Stimulated activated CD4-positive, alpha-beta T cell treated with anti-CD3 and anti-CD28 coated beads, Interleukin-1b, Interleukin-23, amount 100 ng/mL, for 48 hours (primary cell): ENCODE measurements at regions not wholly inside any gene's neighbourhood (a gene's known extent, or its start where the extent isn't known, plus 50 kb on each side); places are given as distances from the start of the nearest gene placed in this dataset.

ENCODE experiments used
- DNase-seq: peaks from one replicate; pipeline ENCODE4 v3.0.0-alpha.2; 2020

DNA sequence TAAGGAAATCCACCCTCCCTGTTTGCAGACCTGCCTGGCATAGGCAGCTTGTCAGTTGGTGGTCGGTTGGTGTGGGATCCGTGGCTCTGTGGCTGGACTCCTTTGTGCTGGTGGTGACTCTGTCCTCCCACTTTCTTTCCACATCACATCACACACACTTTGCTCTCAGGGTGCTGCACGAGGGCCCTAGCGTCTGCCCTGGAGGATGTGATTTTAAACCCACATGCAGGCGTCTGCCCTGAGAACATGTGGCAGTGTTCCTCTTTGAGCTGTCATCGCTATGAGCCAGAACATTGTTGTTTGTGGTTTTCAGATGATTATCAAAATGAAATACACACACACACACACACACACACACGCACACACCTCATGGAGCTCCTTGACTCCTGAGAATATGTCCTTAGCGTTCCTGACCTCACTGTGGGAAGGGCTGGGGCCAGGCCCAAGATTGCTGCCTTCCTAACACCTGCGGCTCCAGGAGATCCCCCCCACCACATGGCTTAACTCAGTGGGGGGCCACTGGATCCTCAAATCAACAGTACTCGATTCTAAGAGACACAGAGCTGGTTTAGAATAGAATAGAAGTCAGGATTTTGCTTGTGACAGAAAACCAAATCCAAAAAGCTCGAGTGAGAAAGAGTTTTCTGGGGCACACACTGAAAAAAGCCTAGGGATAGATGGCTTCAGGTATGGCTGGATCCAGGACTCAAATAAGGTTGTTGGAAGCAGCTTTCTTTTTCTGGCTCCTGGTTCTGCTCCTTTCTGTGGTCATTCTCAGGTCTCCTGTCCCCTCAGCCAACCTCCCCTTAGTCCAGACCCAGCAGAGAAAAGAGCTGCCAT is 54.8 kb downstream of the RTP5 start:
- no peak for DNase-seq

DNA sequence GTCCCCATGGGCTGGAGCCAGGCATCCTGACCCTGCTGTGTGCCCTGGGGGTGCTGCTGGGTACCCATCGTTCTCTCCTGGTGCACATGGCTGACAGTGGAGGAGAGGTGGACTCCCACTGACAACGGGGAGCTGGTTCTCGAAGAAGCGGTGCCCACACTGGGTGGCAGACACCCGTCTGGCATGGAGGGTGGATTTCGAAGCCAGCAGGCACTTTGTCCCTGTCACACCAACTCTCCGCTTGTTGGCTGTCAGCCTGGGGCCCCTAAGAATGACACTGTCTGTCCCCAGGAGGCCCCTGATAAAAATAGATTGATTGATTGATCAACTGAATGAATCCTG is 55.4 kb downstream of the RTP5 start:
- no peak for DNase-seq

DNA sequence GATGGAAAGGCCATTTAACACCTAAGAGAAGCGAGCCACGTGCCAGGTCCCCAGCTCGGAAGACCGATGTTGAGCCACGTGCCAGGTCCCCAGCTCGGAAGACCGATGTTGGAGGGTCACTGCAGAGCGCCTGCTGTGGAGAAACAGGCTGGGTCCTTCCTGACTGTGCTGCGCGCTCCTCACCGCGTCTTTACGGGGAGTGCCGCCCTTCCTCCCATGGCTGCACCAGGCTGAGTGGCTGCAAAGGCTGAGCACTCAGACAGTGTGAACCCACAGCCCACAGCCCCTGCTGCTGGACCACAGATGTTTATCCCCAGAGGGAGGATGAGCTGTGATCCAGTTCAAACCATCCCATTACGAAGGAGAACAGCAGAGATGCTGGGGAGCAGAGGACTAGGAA is 55.7 kb downstream of the RTP5 start:
- no peak for DNase-seq

DNA sequence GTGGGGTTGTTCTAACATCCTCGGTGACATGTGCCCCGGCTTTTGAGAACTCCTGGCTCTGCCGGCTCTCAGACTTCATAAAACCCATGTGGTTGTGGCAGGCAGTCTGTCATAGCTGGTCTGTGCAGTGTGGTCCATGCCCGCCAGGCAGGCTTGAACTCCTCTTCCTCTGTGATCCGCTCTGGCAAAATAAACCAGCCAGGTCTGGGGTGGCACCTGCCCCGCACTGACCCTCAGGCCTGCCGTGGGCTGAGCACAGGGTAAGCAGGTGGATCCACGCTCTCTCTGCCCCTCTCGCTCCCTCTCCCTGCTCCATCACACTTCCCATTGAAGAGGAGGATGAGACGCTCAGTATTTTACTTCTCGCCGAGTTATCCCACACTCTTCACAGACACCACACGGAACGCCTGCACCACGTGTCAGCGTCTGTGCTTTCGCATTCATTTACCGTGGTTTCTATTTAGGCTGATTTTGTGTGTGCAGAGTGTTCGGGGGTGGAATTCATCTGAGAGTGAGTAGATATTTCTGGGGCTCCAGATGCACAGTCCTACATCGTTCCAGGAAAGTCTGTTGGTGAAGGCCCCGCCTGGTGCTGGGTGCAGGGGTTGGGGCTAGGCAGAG is 56.4 kb downstream of the RTP5 start:
- no peak for DNase-seq

DNA sequence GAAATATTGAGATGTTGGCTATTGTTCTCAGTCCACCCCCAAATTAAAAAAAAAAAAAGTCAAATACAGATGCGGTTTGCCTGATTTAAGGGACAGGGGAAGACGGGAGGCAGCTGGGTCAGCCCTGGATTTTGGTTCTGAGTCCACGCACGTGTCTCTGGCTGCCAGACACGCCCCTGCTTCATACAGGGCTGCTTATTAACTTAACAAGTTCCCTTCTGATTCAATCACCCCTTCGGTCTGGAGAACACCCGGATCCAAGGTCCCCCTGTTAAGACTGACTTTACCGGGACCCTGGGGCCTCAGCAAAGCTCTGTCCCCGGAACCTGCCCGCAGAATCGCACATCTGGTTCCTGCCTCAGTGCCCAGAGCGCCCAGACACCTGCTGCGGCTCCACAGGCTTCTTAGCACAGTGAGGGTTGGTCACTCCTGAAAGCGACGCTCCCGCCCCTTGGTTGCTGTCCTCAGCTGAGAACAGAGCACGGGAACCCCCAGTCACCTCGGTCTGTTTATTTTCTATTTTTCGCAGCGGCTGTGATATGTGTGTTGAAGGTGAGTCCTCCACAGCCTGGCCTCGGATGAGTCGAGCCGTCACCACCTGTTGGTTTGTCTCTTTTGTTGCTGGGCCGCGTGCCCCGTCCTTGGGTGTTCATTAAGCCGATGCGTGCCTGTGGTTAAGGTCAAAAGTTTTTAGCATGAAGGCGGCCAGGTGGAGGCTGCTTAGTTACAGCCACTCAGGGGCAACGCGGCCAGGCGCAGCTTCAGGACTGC is 57.2 kb downstream of the RTP5 start:
- DNase-seq, result no peak

DNA sequence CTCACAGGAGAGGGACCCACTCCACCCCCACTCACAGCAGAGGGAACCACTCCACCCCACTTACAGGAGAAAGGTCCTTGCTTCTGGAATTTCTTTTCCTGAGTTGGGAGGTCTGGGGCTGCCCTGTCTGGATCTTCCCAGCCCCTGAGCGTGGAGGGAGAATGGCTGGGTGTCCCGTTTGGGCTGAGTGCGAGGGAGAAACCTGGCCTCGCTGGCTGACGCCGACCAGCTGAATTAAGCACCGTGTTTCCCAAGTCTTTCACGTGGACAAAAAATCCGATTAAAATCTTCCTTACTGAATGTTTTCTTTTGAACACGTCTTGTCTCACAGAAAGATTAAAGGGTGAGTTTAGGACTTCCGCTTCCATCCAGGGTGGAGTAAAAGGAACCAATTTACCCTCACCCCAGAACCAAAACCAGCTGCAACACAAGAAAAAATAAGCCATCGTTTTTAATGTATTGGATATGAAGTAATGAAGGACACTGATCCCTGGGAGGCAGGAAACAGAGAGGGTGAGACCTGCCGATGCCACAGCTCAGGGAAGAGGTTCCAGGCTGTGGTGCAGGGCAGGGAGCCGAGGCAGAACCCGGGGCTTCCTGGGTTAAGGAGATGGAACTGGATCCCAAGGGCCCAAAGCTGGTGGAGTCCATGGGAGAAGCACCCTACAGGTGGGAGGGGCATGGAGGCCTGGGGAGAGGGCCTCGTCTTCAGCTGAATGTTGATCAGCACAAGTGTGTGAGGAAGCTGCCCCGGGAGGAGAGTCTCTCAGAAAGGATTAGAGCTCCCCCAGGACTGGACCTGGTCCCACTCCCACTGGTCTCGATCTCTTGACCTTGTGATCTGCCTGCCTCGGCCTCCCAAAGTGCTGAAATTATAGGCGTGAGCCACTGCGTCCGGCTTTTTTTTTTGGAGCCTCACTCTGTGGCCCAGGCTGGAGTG is 60.3 kb downstream of the RTP5 start:
- no peak for DNase-seq

DNA sequence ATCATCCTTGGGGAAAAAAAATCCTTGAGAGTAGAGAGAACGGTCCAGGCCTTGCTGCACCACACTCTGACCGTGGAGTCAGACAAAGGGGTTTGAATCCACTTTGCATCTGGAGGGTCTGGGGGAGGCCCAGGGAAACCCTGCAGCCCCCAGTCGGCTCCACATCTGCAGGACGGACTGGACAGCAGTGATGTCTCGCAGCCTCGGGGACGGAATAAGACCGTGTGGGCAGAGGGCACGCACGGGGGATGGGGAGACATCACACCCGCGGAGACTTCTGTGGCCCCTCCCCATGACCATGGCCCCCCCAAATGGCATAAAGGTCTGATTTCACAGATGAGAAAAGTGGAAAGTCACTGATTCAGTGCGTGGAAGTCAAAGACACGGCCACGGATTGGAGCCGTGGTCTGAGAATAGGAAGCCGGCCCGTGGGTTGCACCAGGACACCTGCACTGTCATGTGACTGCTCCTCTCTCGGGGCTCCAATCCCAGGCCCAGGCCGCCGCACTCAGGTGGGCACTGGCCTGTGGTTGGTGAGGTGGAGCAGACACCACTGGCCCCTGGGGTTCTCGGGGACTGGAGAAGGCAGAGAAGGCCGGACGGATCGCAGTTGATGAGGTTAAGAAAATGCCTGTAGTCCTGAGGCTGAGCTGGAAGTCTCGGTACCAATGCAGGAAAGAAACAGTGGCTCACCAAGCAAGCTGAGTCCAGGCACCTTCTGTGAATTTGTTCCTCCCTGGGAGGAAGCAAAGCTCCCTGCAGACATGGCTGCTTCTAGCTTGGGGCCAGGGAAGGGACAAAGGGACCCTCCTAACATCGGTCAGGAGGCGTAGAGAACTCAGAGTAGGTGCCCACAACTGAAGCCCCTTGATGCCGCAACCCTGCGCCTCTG is 61.8 kb downstream of the RTP5 start:
- no peak for DNase-seq

DNA sequence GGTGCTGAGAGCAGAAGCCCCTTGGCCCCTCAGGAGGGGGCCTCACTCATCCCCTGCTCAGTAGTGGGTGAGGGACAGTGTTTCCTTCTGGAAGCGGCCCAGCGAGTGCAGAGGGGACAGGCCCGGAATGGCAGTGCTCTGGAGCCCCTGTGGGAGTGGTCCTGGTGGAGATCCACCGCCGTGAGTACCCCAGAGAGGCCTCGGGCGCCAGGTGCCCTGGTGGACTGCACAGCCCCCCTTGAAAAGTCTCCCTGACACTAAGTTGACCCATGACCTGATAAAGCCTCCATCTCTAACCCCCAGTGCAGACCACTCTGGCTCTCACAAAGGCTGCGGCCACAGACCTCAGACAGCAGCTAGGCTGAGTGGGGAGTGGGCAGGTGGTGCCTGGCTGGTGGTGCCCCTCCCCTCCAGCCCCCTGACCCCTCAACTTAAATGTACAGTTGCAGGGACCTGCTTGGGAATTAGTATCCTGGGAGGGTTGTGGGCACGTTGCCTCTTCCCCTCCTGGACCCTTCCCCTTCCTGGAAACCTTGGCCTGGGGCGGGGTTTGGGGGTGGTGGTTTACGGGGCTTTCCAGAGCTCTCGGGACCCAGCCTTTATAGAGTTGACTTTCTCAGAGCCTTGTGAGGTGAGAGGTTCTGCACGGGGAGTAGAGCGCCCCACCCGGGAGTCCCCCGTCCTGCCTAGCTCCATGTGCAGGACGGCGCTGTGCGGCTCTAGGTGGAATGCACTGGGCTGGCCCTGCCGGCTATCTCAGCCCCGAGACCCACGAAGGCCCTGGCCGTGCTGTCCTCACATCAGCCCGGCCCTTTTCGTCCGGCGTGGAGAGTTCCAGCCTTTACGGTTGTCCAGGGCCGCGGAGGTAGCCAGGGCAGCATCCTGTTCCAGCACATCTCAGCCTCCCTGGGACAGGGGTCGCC is 62.7 kb downstream of the RTP5 start:
- DNase-seq, result no peak

DNA sequence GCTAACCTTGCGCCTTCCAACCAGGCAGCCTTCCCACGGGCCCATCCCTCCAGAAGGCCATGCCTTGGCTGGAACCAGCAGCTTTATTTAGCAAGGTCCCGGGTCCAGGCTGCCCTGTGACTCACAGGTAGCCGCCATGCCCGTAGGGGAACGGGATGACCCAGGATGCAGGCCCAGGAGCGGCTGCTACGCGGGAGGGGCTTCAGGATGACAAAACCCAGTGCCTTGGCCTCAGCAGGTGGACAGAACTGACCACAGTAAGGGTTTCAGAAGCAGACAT is 63.3 kb downstream of the RTP5 start:
- no peak for DNase-seq

DNA sequence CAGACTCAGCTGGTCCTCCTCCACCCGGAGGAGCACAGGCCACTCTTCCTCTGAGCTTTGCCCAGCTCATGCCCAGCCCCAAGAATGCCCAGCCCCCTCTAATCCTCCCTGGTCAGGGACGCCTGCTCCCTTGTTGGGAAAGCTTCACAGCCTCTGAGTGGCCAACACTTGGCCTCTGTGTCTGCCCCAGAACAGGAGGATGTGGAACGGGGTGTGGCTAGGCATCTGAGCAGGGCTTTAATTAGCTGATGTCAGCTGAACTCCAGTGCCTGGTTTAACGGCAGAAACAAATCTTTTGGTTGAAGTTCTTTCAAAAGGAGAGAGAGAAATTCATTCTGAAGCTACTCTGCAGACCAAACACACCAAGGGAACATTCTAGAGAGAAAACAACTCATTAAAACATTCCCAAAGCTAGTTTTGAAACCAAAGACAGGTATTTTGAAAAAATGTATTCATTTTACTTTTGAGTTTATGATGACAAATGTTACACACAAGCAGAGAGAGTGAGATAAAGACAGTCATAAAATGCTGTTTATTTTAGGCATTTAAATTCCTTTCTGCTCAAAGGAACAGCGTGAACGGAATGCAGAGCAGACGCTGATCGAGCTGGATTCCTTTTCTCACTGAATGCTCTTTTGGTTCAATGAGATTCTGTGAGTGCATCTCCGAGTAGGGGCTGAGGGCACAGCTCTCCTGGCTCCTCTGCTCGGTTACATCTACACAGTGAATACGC is 63.8 kb downstream of the RTP5 start:
- no peak for DNase-seq

DNA sequence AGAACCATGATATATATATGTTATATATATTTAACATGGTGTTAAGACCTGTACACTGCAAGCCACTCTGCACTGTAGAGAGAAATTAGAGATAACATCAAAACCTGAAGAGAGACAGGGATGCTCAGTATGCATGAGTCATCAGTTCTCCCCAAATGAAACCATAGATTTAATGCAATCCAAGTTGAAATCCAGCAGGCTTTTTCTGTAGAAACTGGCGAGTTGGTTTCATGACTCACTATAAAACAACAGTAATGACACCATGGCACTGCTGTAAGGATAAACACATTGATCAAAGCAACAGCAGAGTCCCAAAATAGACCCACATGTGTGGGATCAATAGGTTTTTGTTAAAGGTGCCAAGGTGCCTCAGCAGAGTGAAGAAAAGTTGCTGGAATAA is 65.8 kb downstream of the RTP5 start:
- no peak for DNase-seq

DNA sequence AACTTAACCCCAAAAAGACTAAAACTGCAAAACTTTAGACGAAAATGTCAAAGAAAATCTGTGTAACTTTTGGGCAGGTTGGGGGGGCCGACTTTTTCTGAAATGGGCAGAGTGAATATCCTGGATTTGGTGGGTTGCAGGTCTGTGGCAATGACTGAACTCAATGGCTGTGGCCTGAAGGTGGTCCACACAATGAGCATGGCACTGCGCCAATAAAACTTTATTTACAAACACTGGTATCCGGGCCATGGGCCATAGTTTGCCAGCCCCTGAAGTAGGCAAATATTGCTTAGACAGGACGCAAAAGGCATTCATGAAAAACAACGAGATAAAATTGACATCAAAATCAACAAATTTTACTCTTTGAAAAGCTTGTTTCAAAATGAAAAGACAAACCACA is 66.2 kb downstream of the RTP5 start:
- no peak for DNase-seq

DNA sequence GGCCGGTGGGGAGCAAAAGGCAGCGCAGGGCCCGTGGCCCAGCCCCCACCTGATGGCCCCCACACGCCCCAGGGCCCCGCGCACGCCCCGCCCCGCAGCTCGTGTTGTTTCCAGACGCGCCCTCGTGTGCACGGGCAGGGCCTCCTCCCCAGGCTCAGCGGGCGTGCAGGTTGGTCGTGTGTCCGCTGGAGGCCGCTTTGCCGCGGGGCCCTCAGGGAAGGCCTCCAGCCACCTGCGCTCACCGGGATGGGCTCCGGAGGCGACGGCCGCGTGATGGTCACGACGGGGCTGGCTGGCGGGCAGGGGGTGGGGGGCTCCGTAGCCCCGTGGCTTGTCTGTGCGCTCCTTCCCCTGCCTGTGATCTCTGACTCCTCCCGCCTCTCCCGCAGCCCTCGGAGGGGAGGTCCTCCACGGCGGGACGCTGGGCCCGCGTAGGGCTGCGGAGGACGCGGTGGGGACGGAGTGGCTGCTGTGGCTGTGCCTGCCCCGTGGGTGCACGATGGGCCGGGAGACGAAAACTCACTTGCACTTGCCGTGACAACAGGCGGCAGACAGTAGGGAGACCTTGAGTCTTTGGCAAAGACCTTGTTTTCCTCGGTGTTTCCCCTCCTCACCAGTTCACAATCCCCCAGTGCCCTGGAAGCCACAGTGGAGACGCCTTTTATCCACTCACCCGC is 67.1 kb downstream of the RTP5 start:
- no peak for DNase-seq

DNA sequence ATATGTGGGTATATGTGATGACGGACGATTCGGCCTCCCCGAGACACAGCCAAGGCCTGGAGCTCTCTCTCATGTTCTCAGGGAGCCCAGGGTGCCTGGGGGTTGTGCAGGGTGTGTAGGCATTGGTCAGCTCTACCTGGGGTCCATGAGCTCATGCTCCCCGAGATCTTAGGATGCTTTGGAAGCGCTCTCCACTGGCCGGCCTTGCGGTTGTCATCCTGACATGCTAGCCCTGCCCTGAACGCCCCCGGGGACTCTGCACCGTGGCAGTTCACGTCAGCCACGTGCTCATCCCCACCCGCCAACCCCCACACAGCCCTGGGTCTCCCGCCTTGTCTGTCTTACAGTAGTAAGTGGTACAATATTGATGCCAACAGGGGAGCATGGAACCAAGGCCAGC is 67.8 kb downstream of the RTP5 start:
- DNase-seq, result no peak

DNA sequence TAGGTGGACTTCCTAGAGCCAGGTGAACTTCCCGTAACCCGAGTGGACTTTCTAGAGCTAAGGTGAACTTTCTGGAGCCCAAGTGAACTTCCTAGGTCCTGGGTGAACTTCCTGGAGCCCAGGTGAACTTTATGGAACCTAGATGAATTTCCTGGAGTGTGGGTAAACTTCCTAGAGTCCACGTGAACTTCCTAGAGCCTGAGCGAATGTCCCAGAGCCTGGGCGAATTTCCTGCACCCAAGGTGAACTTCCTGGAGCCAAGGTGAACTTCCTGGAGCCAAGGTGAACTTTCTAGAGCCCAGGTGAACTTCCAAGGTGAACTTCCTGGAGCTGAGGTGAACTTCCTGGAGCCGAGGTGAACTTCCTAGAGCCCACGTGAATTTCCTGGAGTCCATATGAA is 70.0 kb downstream of the RTP5 start:
- DNase-seq, result no peak

DNA sequence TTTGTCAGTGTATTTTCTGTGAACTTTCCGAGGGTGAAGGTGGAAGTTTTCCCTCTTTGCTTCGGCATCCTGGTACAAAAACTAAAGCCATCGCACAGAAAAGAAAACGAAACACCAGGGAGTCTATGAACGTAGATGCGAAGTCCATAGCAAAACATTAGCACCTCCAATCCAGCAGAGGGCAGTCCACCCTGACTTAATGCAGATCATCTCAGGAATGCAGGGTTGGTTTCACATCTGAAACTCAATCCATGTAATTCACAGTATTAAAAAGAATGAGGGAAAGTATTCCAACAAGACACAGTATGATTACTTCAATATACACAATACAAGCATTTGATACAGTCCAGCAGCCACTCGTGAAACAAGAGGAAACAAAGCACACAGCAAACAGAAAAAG is 70.8 kb downstream of the RTP5 start:
- DNase-seq, result no peak

DNA sequence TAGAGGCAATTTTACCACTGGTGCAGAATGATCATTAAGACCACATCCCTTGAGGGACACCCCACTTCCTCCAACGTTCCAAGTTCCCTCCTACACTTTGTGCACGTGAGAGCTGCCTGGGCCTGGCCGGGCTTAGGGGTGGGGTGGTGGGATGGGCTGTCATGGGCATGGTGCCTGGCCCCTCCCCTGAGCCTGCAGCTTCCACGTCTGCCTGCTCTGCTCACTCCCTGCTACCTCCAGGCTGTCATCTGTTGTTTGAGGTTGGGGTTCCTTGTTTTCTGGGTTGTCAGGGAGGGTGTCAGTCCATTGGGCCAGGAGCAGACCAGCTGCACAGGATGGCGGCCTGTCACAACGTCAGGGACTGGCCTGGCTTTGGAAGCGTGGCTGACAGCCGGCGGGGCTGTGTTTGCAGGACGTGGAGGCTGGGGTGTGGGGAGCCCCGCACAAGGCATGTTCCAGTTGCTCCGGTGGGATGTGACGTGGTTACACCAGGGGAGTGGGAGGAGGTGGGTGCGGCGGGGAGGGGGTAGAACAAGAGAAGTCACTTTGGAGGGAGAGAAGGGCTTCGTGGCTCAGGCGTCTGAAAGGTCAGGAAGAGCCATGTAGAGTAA is 72.3 kb downstream of the RTP5 start:
- DNase-seq, result no peak

DNA sequence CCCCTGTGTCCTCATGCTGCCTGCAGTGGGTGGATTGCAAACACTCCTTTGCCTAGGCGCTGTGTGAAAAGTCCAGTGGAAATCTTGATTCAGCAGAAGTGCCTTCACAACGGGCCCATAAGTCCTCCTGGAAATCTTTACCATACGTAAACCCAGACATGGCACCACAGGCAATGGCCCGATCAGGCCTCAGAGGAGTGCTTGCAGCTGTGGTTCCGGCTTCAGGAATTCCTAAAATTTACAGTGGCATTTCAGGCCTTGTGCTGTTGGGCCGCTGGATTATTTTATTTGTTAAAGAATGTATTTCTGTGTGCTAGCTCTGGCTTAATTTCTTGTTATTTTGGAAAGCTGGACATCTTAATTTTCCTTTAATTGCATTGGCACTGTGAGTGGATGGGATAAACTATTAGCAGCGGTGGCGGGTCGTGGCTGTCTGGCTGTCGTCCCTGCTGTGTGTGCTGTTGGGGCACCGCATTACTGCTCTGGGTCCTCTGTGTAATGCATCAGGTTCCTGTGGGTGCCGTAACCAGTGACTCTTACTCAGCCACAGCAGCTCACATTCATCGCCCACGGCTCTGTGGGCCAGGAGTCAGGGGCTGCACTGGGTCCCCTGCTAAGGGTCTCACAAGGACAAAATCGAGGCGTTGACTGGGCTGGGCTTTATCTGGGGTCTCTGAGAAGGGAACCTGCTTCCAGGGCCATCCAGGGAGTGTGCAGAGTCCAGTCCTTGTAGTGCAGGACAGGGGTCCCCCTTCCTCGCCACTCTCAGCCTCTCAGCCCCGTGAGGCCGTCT is 73.1 kb downstream of the RTP5 start:
- DNase-seq, result no peak
